ENCODE measurements at regions not wholly inside any gene's neighbourhood (a gene's known extent, or its start where the extent isn't known, plus 50 kb on each side); places are given as distances from the start of the nearest gene placed in this dataset.
"Not testable (repeated sequence)": the region's sequence is repeated elsewhere in the genome, so short reads cannot be mapped to it uniquely, and the experiment has no call there.

- no peak for DNase-seq (ENCODE audit: low read depth)
- TF ChIP-seq CTCF (IDR thresholded peaks at IDR 0.05; ENCODE audit: insufficient read depth, low read length, poor library complexity, severe bottlenecking), result no peak
- peaks cover 8% of the 10 kb centered on the region for H3K27me3 ChIP-seq (ENCODE audit: control insufficient read depth, insufficient read depth, low read length)
- H3K4me3 ChIP-seq (ENCODE audit: low read depth, low read length), result no peak overlapping the region
- H3K36me3 ChIP-seq (ENCODE audit: control insufficient read depth, insufficient read depth, low read length), result no peaks in the 10 kb centered on the region
Measured at GRCh38 chr6:1445650-1446330, 56.4 kb downstream of the FOXF2 start.

- Histone ChIP-seq H3K36me3 (ENCODE audit: control insufficient read depth, insufficient read depth, low read length) (no peaks in the 10 kb centered on the region), H3K4me3 (ENCODE audit: low read depth, low read length) (no peak overlapping the region), H3K27me3 (ENCODE audit: control insufficient read depth, insufficient read depth, low read length) (peaks cover 8% of the 10 kb centered on the region)
- TF ChIP-seq CTCF (IDR thresholded peaks at IDR 0.05; ENCODE audit: insufficient read depth, low read length, poor library complexity, severe bottlenecking), result no peak
- DNase-seq (ENCODE audit: low read depth), result no peak
Measured at GRCh38 chr6:1449896-1450295, 60.5 kb downstream of the FOXF2 start.

- no peak overlapping the region for H3K4me3 ChIP-seq (ENCODE audit: low read depth, low read length)
- peaks cover 6% of the 10 kb centered on the region for H3K27me3 ChIP-seq (ENCODE audit: control insufficient read depth, insufficient read depth, low read length)
- H3K36me3 ChIP-seq (ENCODE audit: control insufficient read depth, insufficient read depth, low read length), result no peaks in the 10 kb centered on the region
- DNase-seq (ENCODE audit: low read depth), result no peak
- no peak for TF ChIP-seq CTCF (IDR thresholded peaks at IDR 0.05; ENCODE audit: insufficient read depth, low read length, poor library complexity, severe bottlenecking)
Measured at GRCh38 chr6:1453024-1453423, 63.6 kb downstream of the FOXF2 start.

- H3K4me3 ChIP-seq (ENCODE audit: low read depth, low read length); H3K36me3 ChIP-seq (ENCODE audit: control insufficient read depth, insufficient read depth, low read length); H3K27me3 ChIP-seq (ENCODE audit: control insufficient read depth, insufficient read depth, low read length); DNase-seq (ENCODE audit: low read depth): not testable (repeated sequence)
Measured at GRCh38 chr6:1456816-1457215, 67.4 kb downstream of the FOXF2 start.

GRCh38 chr6:1461207-1461606, 71.8 kb downstream of the FOXF2 start:
- H3K36me3 ChIP-seq (ENCODE audit: control insufficient read depth, insufficient read depth, low read length), result no peaks in the 10 kb centered on the region
- H3K27me3 ChIP-seq (ENCODE audit: control insufficient read depth, insufficient read depth, low read length), result no peaks in the 10 kb centered on the region
- no peak for TF ChIP-seq CTCF (IDR thresholded peaks at IDR 0.05; ENCODE audit: insufficient read depth, low read length, poor library complexity, severe bottlenecking)
- peak; percentile 41 for DNase-seq (ENCODE audit: low read depth)
- no peak overlapping the region for H3K4me3 ChIP-seq (ENCODE audit: low read depth, low read length)

GRCh38 chr6:1461736-1462135, 72.4 kb downstream of the FOXF2 start:
- Histone ChIP-seq H3K4me3 (ENCODE audit: low read depth, low read length) (no peak overlapping the region), H3K36me3 (ENCODE audit: control insufficient read depth, insufficient read depth, low read length) (no peaks in the 10 kb centered on the region), H3K27me3 (ENCODE audit: control insufficient read depth, insufficient read depth, low read length) (no peaks in the 10 kb centered on the region)
- no peak for DNase-seq (ENCODE audit: low read depth)
- no peak for TF ChIP-seq CTCF (IDR thresholded peaks at IDR 0.05; ENCODE audit: insufficient read depth, low read length, poor library complexity, severe bottlenecking)
